ENCODE measurements at regions not wholly inside any gene's neighbourhood (a gene's known extent, or its start where the extent isn't known, plus 50 kb on each side); places are given as distances from the start of the nearest gene placed in this dataset.

DNA sequence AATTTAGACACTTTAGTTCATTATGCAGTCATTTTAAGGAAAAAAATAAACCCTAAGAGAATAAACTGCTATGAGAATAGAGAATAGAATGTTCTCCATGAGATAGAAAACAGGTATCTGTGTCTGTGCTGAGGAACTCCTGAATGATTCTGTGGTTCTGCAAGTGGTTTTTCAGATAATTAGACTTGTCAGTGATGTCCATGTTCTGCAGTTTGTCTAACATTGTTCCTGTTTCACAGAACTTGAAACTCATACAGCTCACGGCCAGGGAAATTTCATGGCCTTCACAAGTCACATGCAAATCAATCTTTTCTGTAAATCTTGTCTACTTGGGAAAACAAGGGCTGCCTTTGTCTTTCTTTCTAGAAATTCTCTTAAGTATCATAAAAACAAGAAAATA, 73.4 kb upstream of the HMGCLL1 start:
- no peak for DNase-seq (ENCODE audit: low spot score in 2 of 2)
- TF ChIP-seq CTCF (IDR thresholded peaks at IDR 0.05) (no peak), EP300 (IDR thresholded peaks at IDR 0.05) (no peak), POLR2A (IDR thresholded peaks at IDR 0.05) (no peak)
- Histone ChIP-seq H3K27ac (no peak overlapping the region), H3K4me1 (no peaks in the 10 kb centered on the region), H3K9me3 (peaks cover 0 to 5% (median 2%) of the 10 kb centered on the region in 4 donors), H3K27me3 (no peaks in the 10 kb centered on the region), H3K4me3 (no peak overlapping the region), H3K36me3 (no peaks in the 10 kb centered on the region)
- 35 to 47% methylated on average over 1 of the region's 1 CpG for WGBS, 2 donors

- no peak for TF ChIP-seq CTCF (IDR thresholded peaks at IDR 0.05)
- TF ChIP-seq POLR2A (IDR thresholded peaks at IDR 0.05) = no peak
- no peak for TF ChIP-seq EP300 (IDR thresholded peaks at IDR 0.05)
- 85 to 92% methylated on average over 3 of the region's 3 CpGs for WGBS, 2 donors
- no peaks in the 10 kb centered on the region for H3K36me3 ChIP-seq
Measured at GRCh38 chr6:55651015-55651414, 72.0 kb upstream of the HMGCLL1 start.

GRCh38 chr6:55643861-55644260, 64.9 kb upstream of the HMGCLL1 start:
- TF ChIP-seq POLR2A (IDR thresholded peaks at IDR 0.05) (no peak), CTCF (IDR thresholded peaks at IDR 0.05) (no peak), EP300 (IDR thresholded peaks at IDR 0.05) (no peak)
- H3K4me3 ChIP-seq = no peak overlapping the region
- H3K9me3 ChIP-seq = peaks cover 0 to 15% (median 2%) of the 10 kb centered on the region in 4 donors
- H3K4me1 ChIP-seq = no peaks in the 10 kb centered on the region
- H3K27ac ChIP-seq = no peak overlapping the region
- no peaks in the 10 kb centered on the region for H3K27me3 ChIP-seq
- DNase-seq (ENCODE audit: low spot score in 2 of 2) = no peak
- no peaks in the 10 kb centered on the region for H3K36me3 ChIP-seq

More at GRCh38 chr6:55651015-55651414, 72.0 kb upstream of the HMGCLL1 start:
- Histone ChIP-seq H3K4me1 (no peaks in the 10 kb centered on the region), H3K27me3 (no peaks in the 10 kb centered on the region), H3K9me3 (peaks cover 0 to 3% (median 0%) of the 10 kb centered on the region in 4 donors), H3K27ac (no peak overlapping the region), H3K4me3 (no peak overlapping the region)
- no peak for DNase-seq (ENCODE audit: low spot score in 2 of 2)

- WGBS, 2 donors = 97 to 99% methylated on average over 2 of the region's 2 CpGs
- Histone ChIP-seq H3K36me3 (no peaks in the 10 kb centered on the region), H3K4me1 (no peaks in the 10 kb centered on the region), H3K4me3 (no peak overlapping the region), H3K27me3 (no peaks in the 10 kb centered on the region), H3K27ac (no peak overlapping the region), H3K9me3 (peaks cover 0 to 15% (median 2%) of the 10 kb centered on the region in 4 donors)
- no peak for TF ChIP-seq EP300 (IDR thresholded peaks at IDR 0.05)
- no peak for TF ChIP-seq POLR2A (IDR thresholded peaks at IDR 0.05)
- TF ChIP-seq CTCF (IDR thresholded peaks at IDR 0.05) = no peak
- DNase-seq (ENCODE audit: low spot score in 2 of 2) = no peak
Measured at GRCh38 chr6:55642366-55642765, 63.4 kb upstream of the HMGCLL1 start.

DNA sequence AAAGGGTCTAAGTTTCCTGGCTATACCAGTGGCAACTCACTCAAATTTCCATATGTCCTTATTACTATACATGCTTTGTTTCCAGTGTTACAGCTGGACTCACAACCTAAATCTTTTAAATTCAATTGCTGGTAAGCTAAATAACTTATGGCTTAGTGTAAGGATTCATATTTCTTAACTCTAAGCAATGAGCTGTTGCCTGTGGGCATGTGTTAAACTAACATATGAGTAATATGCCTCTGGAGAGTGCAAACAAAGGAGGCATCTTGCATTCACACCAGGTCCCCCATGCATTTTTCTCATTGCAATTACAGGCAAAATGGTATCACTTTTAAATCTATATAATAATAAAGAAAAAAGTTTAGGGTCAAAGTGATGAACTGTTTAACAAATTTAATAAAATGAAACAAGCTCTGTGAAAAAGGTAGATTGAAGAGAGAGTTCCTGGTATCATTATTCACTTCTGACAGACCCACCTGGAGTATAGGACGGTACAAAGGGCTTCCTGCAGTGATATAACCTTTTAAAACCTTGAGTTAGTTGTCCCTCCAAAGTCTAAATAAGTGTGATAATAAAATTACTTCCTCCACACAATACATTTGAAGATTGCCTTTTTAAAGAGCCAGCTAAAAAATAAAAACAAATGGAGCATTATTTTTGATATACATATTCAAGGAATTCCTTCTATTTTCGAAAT, 57.6 kb upstream of the HMGCLL1 start:
- Histone ChIP-seq H3K4me1 (no peaks in the 10 kb centered on the region), H3K4me3 (no peak overlapping the region), H3K27me3 (no peaks in the 10 kb centered on the region), H3K36me3 (no peaks in the 10 kb centered on the region), H3K9me3 (peaks cover 0 to 3% (median 0%) of the 10 kb centered on the region in 4 donors), H3K27ac (no peak overlapping the region)
- WGBS, 2 donors = 77 to 78% methylated on average over 2 of the region's 2 CpGs
- no peak for TF ChIP-seq CTCF (IDR thresholded peaks at IDR 0.05)
- no peak for TF ChIP-seq POLR2A (IDR thresholded peaks at IDR 0.05)
- no peak for TF ChIP-seq EP300 (IDR thresholded peaks at IDR 0.05)
- no peak for DNase-seq (ENCODE audit: low spot score in 2 of 2)

Measured in tibial nerve (tissue), 4 donors.